K562 (cell line): ENCODE measurements at regions not wholly inside any gene's neighbourhood (a gene's known extent, or its start where the extent isn't known, plus 50 kb on each side); places are given as distances from the start of the nearest gene placed in this dataset.

Experiments
- ATAC-seq: fragments of 200-7000 bp; cut with Tn5 transposase; 3 replicates; pipeline ENCODE4 v1.9.1; 2020; ENCODE audit warnings: moderate library complexity
- BruUV-seq: library from RNA; stranded (reverse); fragments of 400-500 nt; replicated peaks from 2 replicates; lab custom pipeline; 2021; lab: Mats Ljungman, UMichigan
- CTCF ChIA-PET: fragments of 300-600 bp; formaldehyde crosslinking; extraction: SDS; loops from one replicate; lab custom pipeline; 2021; ENCODE audit warnings: low intra/inter-chr PET ratio; lab: Yijun Ruan, JAX
- POLR2A ChIA-PET: fragments of 300-600, 350-650 bp; sonication (Branson Sonifier 250); formaldehyde crosslinking; extraction: SDS; loops from one replicate; lab custom pipeline; 2021; ENCODE audit warnings: antibody characterized with exemption, inconsistent platforms; lab: Yijun Ruan, JAX
- DNase-seq, 4 experiments: peaks; one replicate each; pipeline versions ENCODE4 v3.0.0 to v3.0.0-alpha.2; 2011 to 2018; ENCODE audit warnings: low spot score in 3 of 4, mixed read lengths in 3 of 4; ENCODE audit errors: extremely low read depth in 1 of 4
- FAIRE-seq: peaks from 2 replicates; lab custom pipeline; 2011; peaks lifted over from hg19 to GRCh38; lab: Jason Lieb, UNC
- H2AFZ ChIP-seq: 2 replicates; pipeline ENCODE4 v1.6.0; 2011; ENCODE audit warnings: low read depth, low read length, control low read depth, inconsistent platforms
- H3K27ac ChIP-seq: fragments of 200-600 bp; 3 replicates; pipeline ENCODE4 v1.8.0; 2011; ENCODE audit warnings: low read depth, mild to moderate bottlenecking, control low read depth, inconsistent platforms, low read length, moderate library complexity, mixed read lengths; ENCODE audit errors: extremely low read depth
- H3K27me3 ChIP-seq, 2 experiments: fragments of 300-600 bp in 1 of 2; 2 replicates in 1 of 2; 3 replicates in 1 of 2; pipeline versions ENCODE4 v1.6.0 to v1.8.0; 2011; ENCODE audit warnings: inconsistent platforms in 2 of 2, low read length in 2 of 2, mild to moderate bottlenecking in 1 of 2, mixed read lengths in 1 of 2, moderate library complexity in 1 of 2; ENCODE audit not compliant: control insufficient read depth in 2 of 2, insufficient read depth in 2 of 2
- H3K36me3 ChIP-seq: fragments of 300-600 bp; 3 replicates; pipeline ENCODE4 v1.8.0; 2011; ENCODE audit warnings: mild to moderate bottlenecking, low read length, inconsistent platforms; ENCODE audit not compliant: control insufficient read depth, insufficient read depth
- H3K4me1 ChIP-seq, 2 experiments: fragments of 200-600 bp in 1 of 2; replicated peaks in 1 of 2; 2 replicates in 1 of 2; 3 replicates in 1 of 2; pipeline versions ENCODE4 v1.5.1 to v1.8.0; 2011; ENCODE audit warnings: inconsistent platforms in 2 of 2, low read length in 2 of 2, mild to moderate bottlenecking in 1 of 2, mixed read lengths in 1 of 2, moderate library complexity in 1 of 2; ENCODE audit not compliant: control insufficient read depth in 2 of 2, insufficient read depth in 2 of 2
- H3K4me2 ChIP-seq: 2 replicates; pipeline ENCODE4 v1.6.1; 2011; ENCODE audit warnings: low read length, control low read depth, inconsistent platforms, mixed read lengths; ENCODE audit not compliant: insufficient read depth
- H3K4me3 ChIP-seq: fragments of 200-600 bp; sonication (generic), shearing (Covaris generic); 2 replicates; pipeline ENCODE4 v1.5.1; 2016; ENCODE audit warnings: control low read depth, inconsistent platforms
- H3K79me2 ChIP-seq: fragments of 200-600 bp; 3 replicates; pipeline ENCODE4 v1.8.0; 2011; ENCODE audit warnings: low read length, inconsistent platforms; ENCODE audit not compliant: control insufficient read depth, insufficient read depth
- H3K9ac ChIP-seq, 2 experiments: 2 replicates each; pipeline versions ENCODE4 v1.6.0 to v1.6.1; 2011; ENCODE audit warnings: low read depth in 2 of 2, low read length in 2 of 2, control low read depth in 1 of 2, inconsistent platforms in 1 of 2, mild to moderate bottlenecking in 1 of 2, mixed read lengths in 1 of 2; ENCODE audit not compliant: insufficient read depth in 1 of 2
- H3K9me1 ChIP-seq: one replicate; pipeline ENCODE4 v1.6.0; 2011; ENCODE audit warnings: inconsistent platforms, mild to moderate bottlenecking, low read length, moderate library complexity; ENCODE audit not compliant: control insufficient read depth, insufficient read depth
- H3K9me3 ChIP-seq: replicated peaks from 2 replicates; pipeline ENCODE4 v1.5.1; 2011; ENCODE audit warnings: low read depth, low read length, inconsistent platforms; ENCODE audit not compliant: control insufficient read depth, insufficient read depth
- H4K20me1 ChIP-seq: replicated peaks from 2 replicates; pipeline ENCODE4 v1.6.1; 2011; ENCODE audit warnings: low read length, inconsistent platforms, mixed read lengths; ENCODE audit not compliant: control insufficient read depth, insufficient read depth
- BRCA1 ChIP-seq, 2 experiments: fragments of 450-650 bp in 1 of 2; sonication (generic) in 1 of 2; formaldehyde crosslinking in 1 of 2; IDR thresholded peaks; 2 replicates each; pipeline versions ENCODE4 v1.5.0 to v1.6.1; 2017 to 2020; ENCODE audit warnings: mild to moderate bottlenecking in 1 of 2, missing genetic modification reagents in 1 of 2
- CCAR2 ChIP-seq: fragments of 200-400 bp; formaldehyde crosslinking; IDR thresholded peaks from 2 replicates; pipeline ENCODE4 v1.6.1; 2017; ENCODE audit warnings: mild to moderate bottlenecking, low read depth, low read length
- GATAD2A ChIP-seq: fragments of 450-650 bp; IDR thresholded peaks from 2 replicates; pipeline ENCODE4 v1.6.1; 2017
- NONO ChIP-seq, 2 experiments: fragments of 200-400 bp in 1 of 2; fragments of 450-650 bp in 1 of 2; formaldehyde crosslinking in 1 of 2; IDR thresholded peaks; 2 replicates each; pipeline ENCODE4 v1.6.1; 2017; ENCODE audit warnings: low read depth in 2 of 2, mild to moderate bottlenecking in 2 of 2, moderate library complexity in 2 of 2, low read length in 1 of 2
- STAG1 ChIP-seq: sonication (generic); formaldehyde crosslinking; IDR thresholded peaks from 2 replicates; pipeline ENCODE4 v1.5.0; 2020; ENCODE audit warnings: missing genetic modification reagents, borderline replicate concordance
- ZNF174 ChIP-seq: fragments of 250-450 bp; sonication (Bioruptor Pico); IDR thresholded peaks from 2 replicates; pipeline ENCODE4 v1.4.0; 2020; ENCODE audit warnings: mild to moderate bottlenecking
- ZNF445 ChIP-seq: fragments of 250-450 bp; sonication (Bioruptor Pico); IDR thresholded peaks from 2 replicates; pipeline ENCODE4 v1.4.0; 2020; ENCODE audit warnings: low read depth, mild to moderate bottlenecking, moderate library complexity
- WGBS: fragments of 100-300 bp; shearing (Covaris generic); methylation state at CpG from one replicate; pipeline ENCODE4 v1.1.6; 2016; ENCODE audit warnings: low coverage, mixed read lengths; ENCODE audit not compliant: insufficient coverage; ENCODE audit errors: missing lambda C conversion rate; 5-methylcytosine and 5-hydroxymethylcytosine counted together
- in situ Hi-C: fragments of 300-500 bp; cut with MboI; formaldehyde crosslinking; loops from 4 replicates; pipeline ENCODE4 v1.15.0; 2018; ENCODE audit warnings: inconsistent platforms, mixed read lengths
- intact Hi-C: fragments of 100-400 bp; cut with micrococcal nuclease; formaldehyde crosslinking; loops from 2 replicates; pipeline ENCODE4 v1.14.2; 2022
- TF ChIP-seq, protein P1 (sequence below): fragments of 200-600 bp; sonication (generic); IDR thresholded peaks from one replicate; pipeline ENCODE4 v1.6.1; 2012; ENCODE audit warnings: mild to moderate bottlenecking, low read depth, low read length, inconsistent platforms
- TF ChIP-seq, protein P2 (sequence below): fragments of 250-450 bp; sonication (Bioruptor Pico); IDR thresholded peaks from 2 replicates; pipeline ENCODE4 v1.4.0; 2020; ENCODE audit warnings: mild to moderate bottlenecking

DNA sequence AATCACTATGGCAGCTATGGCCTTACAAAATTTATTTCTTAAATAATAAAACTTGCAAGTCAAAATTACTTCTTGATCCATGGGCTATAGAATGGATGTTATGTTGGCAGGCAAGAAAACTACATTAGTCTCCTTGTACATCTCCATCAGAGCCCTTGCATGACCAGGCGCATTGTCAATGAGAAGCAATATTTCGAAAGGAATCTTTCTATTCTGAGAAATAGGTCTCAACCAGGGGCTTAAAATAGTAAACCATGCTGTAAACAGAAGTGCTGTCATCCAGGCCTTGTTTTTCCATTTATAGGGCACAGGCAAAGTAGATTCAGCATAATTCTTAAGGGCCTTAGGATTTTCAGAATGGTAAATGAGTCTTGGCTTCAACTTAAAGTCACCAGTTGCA, 220.1 kb downstream of the SREK1 start:
- CTCF ChIA-PET: no interaction called here
- intact Hi-C loops: no loop called here
- TF ChIP-seq GATAD2A (no peak), CCAR2 (no peak), NONO (IDR thresholded peaks at IDR 0.05; ENCODE audit: low read depth in 2 of 2, low read length in 1 of 2) (no peak), ZNF174 (no peak), BRCA1 (IDR thresholded peaks at IDR 0.05) (no peak), BRCA1 (CRISPR knock-in tag; IDR thresholded peaks at IDR 0.05) (no peak), ZNF445 (no peak), STAG1 (CRISPR knock-in tag) (no peak)
- TF ChIP-seq, protein P1, sequence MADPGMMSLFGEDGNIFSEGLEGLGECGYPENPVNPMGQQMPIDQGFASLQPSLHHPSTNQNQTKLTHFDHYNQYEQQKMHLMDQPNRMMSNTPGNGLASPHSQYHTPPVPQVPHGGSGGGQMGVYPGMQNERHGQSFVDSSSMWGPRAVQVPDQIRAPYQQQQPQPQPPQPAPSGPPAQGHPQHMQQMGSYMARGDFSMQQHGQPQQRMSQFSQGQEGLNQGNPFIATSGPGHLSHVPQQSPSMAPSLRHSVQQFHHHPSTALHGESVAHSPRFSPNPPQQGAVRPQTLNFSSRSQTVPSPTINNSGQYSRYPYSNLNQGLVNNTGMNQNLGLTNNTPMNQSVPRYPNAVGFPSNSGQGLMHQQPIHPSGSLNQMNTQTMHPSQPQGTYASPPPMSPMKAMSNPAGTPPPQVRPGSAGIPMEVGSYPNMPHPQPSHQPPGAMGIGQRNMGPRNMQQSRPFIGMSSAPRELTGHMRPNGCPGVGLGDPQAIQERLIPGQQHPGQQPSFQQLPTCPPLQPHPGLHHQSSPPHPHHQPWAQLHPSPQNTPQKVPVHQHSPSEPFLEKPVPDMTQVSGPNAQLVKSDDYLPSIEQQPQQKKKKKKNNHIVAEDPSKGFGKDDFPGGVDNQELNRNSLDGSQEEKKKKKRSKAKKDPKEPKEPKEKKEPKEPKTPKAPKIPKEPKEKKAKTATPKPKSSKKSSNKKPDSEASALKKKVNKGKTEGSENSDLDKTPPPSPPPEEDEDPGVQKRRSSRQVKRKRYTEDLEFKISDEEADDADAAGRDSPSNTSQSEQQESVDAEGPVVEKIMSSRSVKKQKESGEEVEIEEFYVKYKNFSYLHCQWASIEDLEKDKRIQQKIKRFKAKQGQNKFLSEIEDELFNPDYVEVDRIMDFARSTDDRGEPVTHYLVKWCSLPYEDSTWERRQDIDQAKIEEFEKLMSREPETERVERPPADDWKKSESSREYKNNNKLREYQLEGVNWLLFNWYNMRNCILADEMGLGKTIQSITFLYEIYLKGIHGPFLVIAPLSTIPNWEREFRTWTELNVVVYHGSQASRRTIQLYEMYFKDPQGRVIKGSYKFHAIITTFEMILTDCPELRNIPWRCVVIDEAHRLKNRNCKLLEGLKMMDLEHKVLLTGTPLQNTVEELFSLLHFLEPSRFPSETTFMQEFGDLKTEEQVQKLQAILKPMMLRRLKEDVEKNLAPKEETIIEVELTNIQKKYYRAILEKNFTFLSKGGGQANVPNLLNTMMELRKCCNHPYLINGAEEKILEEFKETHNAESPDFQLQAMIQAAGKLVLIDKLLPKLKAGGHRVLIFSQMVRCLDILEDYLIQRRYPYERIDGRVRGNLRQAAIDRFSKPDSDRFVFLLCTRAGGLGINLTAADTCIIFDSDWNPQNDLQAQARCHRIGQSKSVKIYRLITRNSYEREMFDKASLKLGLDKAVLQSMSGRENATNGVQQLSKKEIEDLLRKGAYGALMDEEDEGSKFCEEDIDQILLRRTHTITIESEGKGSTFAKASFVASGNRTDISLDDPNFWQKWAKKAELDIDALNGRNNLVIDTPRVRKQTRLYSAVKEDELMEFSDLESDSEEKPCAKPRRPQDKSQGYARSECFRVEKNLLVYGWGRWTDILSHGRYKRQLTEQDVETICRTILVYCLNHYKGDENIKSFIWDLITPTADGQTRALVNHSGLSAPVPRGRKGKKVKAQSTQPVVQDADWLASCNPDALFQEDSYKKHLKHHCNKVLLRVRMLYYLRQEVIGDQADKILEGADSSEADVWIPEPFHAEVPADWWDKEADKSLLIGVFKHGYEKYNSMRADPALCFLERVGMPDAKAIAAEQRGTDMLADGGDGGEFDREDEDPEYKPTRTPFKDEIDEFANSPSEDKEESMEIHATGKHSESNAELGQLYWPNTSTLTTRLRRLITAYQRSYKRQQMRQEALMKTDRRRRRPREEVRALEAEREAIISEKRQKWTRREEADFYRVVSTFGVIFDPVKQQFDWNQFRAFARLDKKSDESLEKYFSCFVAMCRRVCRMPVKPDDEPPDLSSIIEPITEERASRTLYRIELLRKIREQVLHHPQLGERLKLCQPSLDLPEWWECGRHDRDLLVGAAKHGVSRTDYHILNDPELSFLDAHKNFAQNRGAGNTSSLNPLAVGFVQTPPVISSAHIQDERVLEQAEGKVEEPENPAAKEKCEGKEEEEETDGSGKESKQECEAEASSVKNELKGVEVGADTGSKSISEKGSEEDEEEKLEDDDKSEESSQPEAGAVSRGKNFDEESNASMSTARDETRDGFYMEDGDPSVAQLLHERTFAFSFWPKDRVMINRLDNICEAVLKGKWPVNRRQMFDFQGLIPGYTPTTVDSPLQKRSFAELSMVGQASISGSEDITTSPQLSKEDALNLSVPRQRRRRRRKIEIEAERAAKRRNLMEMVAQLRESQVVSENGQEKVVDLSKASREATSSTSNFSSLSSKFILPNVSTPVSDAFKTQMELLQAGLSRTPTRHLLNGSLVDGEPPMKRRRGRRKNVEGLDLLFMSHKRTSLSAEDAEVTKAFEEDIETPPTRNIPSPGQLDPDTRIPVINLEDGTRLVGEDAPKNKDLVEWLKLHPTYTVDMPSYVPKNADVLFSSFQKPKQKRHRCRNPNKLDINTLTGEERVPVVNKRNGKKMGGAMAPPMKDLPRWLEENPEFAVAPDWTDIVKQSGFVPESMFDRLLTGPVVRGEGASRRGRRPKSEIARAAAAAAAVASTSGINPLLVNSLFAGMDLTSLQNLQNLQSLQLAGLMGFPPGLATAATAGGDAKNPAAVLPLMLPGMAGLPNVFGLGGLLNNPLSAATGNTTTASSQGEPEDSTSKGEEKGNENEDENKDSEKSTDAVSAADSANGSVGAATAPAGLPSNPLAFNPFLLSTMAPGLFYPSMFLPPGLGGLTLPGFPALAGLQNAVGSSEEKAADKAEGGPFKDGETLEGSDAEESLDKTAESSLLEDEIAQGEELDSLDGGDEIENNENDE: no peak
- TF ChIP-seq, protein P2, sequence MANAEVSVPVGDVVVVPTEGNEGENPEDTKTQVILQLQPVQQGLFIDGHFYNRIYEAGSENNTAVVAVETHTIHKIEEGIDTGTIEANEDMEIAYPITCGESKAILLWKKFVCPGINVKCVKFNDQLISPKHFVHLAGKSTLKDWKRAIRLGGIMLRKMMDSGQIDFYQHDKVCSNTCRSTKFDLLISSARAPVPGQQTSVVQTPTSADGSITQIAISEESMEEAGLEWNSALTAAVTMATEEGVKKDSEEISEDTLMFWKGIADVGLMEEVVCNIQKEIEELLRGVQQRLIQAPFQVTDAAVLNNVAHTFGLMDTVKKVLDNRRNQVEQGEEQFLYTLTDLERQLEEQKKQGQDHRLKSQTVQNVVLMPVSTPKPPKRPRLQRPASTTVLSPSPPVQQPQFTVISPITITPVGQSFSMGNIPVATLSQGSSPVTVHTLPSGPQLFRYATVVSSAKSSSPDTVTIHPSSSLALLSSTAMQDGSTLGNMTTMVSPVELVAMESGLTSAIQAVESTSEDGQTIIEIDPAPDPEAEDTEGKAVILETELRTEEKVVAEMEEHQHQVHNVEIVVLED (CRISPR knock-in tag): no peak

More for the DNA sequence above, 220.1 kb downstream of the SREK1 start:
- Histone ChIP-seq H3K79me2 (no peaks in the 10 kb centered on the region), H3K9me1 (no peaks in the 10 kb centered on the region), H4K20me1 (no peaks in the 10 kb centered on the region), H3K36me3 (no peaks in the 10 kb centered on the region), H3K4me3 (no peak overlapping the region), H3K4me1 (no peaks in the 10 kb centered on the region), H3K4me2 (no peak overlapping the region), H3K9me3 (no peaks in the 10 kb centered on the region), H3K27me3 (no peaks in the 10 kb centered on the region; a peak in 1 of 5 replicates), H3K27ac (no peak overlapping the region), H2AFZ (no peak overlapping the region), H3K9ac (no peak overlapping the region)
- no TSS peak for BruUV-seq
- FAIRE-seq: no peak
- WGBS: 0% methylated on average over 2 of the region's 2 CpGs
- POLR2A ChIA-PET: no interaction called here
- in situ Hi-C loops: no loop called here
- no peak for DNase-seq
- no peak for ATAC-seq
